Fibroblast of skin of left biceps (primary cell): ENCODE measurements at regions not wholly inside any gene's neighbourhood (a gene's known extent, or its start where the extent isn't known, plus 50 kb on each side); places are given as distances from the start of the nearest gene placed in this dataset.
"Not testable (repeated sequence)": the region's sequence is repeated elsewhere in the genome, so short reads cannot be mapped to it uniquely, and the experiment has no call there.

Experiments
- DNase-seq, 2 experiments: peaks; one replicate each; pipeline ENCODE4 v3.0.0-alpha.2; 2013; ENCODE audit warnings: low read depth in 2 of 2

DNA sequence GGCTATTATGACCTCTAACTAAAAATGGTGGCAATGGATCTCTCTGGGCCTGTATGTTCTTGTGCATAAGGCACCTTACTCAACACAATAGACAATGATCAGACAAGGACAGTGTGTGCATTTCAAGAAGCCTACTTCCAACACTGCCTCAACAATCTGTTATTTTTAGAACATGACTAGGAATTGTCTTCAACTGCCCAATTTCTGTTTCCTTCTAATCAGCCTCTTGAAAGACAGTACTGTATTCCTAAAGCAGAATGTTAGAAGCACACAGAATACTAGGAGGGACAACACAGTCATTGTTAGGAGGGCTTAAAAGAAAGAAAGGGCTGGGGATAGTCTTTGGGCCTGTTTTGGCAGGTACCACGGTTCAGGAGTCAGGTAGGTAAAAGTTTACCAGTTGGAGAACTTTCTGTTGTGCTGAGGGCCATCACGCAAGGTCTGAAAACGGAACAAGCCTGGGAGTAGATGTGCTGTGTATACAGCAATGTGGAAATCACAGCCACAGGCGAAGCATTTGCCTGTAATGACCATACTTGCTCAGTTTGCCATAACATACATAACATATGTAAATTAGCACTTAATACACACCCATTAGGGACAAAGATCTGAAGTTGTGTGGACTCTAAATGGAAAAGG lies 100.8 kb upstream of the ATXN3L start:
- no peak for DNase-seq

DNA sequence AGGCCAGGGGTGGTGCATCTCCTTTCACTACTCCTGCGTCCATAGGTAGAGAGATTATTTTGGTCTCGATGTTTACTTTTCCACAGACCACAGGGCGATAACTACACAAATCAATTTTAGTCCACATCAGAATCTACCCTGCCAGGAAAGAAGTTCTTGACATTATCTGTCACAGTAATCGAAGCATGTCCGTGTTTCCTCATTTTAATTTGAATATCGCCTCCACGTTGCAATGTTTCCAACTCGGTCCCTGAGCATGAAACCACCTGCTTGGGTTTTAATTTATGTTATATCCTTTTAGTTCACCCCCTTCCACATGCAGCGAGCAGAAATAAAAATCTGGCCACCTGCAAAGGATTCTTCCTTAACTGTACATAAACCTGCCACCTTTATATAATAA lies 100.1 kb upstream of the ATXN3L start:
- no peak for DNase-seq

DNA sequence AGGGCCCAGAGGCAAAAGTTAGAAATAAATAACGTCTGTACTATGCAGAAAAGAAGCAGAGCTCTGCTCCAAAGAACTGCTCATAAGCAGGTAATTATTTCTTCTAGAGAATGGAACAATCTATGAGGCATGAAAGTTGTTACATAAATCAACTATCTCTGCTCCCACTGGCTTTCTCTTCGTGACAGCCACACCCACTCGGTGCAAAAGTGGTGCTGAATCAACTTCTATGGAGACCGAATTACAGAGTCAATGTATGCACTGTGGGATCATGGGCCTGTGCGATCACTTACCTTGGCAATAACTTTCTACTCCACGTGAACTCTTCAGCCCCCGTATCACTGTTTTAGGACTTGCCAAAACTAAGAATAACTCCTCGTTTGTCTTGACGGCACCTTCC lies 99.4 kb upstream of the ATXN3L start:
- no peak for DNase-seq

DNA sequence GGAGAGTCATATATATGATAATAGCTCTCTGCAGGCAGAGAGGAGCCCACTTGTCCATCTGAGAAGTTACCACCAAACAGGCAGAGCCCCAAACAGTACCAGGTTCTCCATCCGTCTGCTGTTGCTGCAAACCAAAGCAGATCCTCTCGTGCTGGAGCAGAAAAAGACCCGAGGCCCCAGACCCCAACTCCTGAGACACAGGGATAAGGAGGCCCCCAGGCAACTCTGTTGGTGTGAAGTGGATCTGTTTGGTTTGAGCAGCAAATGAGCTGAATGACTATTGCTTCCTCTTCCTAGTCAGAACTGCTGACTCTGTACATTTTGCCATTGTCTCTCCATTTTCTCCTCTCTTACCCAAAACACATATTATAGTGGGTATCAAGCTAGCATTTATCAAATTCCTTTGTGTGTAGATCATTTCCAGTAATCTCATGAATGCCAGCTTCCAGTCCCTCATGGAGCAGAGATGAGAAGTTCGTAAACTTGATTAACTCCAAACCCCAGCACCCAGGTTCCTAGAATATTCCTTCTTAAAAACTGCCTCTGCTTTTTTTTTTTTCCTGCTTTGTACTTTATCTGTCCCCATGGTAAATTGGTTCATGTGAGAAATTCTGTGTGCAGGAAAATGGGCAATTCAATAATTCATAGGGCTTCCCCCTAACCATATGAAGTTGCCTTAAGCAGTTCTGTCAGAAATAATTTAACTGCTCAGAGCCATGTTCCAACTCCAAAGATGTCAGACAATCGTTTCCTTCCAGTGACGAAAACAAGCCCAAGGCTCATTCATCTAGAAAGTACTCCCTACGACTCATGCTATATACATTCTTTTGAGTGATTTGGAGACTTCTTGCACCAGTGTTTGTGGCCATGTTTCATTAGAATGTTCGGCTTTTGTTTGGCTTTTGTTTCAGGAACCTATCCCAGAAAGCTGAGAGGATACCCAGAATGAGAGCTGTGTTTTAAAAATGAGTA lies 98.6 kb upstream of the ATXN3L start:
- DNase-seq, result no peak

DNA sequence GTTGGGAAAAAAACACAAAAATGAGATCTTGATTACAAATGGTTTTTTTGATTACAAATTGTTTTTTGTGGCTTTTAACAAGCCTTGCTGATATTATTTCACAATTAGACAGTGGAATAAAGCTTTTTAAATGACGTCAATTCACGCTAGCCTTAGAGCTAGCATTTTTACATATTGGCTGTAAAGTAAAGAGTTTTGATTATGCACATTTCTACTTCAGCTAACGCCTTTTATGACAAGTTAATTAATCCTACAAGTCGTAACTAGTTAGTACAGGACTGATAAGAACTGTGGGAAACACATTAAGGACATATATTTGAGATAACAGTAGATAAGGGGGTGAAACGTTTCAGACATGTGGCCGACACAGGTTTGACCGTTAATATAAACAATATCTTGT lies 95.7 kb upstream of the ATXN3L start:
- no peak for DNase-seq

DNA sequence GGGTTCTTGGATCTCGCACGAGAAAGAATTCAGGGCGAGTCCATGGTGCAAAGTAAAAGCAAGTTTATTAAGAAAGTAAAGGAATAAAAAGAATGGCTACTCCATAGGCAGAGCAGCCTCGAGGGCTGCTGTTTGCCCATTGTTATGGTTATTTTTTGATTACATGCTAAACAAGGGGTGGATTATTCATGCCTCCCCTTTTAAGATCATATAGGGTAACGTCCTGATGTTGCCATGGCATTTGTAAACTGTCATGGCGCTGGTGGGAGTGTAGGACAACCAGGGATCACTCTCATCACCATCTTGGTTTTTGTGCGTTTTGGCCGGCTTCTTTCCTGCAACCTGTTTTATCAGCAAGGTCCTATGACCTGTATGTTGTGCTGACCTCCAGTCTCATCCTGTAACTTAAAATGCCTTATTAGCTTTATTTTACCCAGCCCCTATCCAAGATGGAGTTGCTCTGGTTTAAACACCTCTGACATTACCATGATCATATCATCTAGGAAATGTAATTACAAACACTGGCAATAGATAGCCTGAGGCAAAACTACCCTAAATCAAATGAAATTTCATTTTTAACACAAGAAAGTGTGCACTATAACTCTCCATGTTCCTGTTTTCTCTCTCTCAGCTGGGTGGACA lies 94.3 kb upstream of the ATXN3L start:
- no peak for DNase-seq

DNA sequence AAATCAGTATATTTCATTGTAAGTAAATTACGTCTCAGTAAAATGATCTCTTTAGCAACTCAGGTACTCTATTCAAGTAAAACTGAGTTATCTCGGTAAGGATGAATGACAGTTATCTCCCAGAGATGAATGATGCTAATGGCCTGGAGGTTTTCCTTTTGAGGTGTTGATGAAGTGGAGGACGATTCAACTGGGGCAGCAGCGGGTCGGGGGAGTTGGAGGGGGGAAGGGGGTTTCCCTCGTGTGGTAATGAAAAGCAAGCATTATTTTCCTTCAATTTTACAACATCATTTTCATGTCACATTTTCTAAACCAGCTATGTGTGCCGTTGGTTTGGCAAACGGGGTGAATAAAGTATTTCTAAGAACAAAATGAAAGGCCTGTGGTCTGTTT lies 92.4 kb upstream of the ATXN3L start:
- no peak for DNase-seq

DNA sequence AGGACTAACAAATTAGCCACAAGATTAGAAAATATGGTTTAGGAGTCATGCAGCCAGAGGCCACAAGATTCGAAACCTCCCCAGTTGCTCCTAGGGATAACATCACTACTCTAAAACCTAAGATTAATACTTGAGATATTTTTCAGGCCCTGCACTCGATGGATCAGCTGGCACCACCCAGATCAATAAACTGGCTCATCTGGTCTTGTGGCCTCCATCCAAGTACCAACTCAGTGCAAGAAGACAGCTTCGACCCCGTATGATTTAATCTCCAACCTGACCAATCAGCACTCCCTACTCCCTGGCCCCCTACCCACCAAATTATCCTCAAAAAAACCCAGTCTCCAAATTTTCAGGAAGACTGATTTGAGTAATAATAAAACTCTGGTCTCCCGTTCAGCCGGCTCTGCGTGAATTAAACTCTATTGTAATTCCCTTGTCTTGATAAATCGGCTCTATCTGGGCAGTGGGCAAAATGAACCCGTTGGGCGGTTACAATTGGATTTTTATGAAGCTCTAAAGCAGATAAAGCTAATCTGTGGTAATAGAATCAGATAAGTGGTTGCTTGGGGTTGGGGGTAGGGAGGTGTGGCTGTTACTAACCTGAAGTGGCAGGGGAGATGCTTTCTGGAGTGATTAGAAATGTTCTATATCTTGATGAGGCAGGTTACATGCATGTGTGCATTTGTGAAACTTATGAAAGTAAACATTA lies 91.8 kb upstream of the ATXN3L start:
- DNase-seq, result no peak

DNA sequence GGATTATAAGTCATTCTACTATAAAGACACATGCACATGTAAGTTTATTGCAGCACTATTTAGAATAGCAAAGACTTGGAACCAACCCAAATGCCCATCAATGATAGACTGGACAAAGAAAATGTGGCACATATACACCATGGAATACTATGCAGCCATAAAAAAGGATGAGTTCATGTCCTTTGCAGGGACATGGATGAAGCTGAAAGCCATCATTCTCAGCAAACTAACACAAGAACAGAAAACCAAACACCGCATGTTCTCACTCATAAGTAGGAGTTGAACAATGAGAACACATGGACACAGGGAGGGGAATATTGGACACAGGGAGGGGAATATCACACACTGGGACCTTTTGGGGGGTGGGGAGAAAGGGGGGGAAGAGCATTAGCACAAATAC lies 88.7 kb upstream of the ATXN3L start:
- DNase-seq, result not testable (repeated sequence)

DNA sequence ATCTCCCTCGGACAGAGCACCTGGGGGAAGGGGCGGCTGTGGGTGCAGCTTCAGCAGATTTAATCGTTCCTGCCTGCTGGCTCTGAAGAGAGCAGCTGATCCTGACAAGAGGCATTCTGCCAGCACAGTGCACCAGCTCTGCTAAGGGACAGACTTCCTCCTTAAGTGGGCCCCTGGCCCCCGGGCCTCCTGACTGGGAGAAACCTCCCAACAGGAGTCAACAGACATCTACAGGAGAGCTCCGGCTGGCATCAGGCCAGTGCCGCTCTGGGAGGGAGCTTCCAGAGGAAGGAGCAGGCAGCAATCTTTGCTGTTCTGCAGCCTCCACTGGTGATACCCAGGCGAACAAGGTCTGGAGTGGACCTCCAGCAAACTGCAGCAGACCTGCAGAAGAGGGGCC lies 84.9 kb upstream of the ATXN3L start:
- not testable (repeated sequence) for DNase-seq

DNA sequence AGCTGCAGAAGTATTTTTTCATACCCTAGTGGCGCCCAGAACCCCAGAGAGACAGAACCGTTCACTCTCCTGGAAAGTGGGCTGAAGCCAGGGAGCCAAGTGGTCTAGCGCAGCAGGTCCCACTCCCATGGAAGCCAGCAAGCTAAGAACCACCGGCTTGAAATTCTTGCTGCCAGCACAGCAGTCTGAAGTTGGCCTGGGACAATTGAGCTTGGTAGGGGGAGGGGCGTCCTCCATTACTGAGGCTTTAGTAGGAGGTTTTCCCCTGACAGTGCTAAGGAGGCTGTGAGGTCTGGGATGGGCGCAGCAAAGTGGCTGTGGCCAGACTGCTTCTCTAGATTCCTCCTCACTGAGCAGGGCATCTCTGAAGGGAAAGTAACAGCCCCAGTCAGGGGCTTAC lies 84.5 kb upstream of the ATXN3L start:
- no peak for DNase-seq

DNA sequence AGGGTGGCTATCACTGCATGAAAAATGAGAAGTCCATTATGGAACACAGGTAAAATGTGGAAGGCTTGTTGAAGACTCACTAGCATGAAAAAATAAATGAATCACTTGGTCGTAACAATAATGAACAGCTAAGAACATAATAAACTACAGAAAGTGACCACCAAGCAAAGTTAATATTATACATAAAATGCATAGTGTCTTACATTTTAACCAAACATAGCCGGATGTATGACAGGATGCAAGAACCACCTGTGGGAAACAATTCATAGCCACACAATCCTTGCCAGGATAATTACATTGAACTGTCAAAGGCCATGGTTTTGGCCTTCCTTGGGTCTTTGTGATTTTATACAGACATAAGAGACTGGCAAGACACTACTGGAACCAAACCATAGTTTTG lies 81.9 kb upstream of the ATXN3L start:
- no peak for DNase-seq

DNA sequence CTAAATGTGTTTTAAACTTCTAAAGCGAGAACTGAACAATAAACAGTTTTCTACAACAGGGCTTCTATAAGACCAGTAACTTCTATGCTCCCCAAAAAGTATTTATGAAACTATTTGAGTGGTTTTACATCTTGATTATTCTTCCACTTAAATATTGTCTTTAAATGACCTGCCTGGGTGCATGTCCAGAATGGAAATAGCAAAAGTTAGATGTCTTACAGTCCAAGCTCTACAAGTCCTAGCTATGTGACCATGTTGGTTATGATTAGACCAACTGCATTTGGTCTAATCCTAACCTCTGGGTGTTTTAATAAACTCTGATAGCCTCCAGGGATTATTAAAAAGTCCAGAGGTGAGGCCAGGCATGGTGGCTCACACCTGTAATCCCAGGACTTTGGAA lies 79.0 kb upstream of the ATXN3L start:
- DNase-seq, result no peak

DNA sequence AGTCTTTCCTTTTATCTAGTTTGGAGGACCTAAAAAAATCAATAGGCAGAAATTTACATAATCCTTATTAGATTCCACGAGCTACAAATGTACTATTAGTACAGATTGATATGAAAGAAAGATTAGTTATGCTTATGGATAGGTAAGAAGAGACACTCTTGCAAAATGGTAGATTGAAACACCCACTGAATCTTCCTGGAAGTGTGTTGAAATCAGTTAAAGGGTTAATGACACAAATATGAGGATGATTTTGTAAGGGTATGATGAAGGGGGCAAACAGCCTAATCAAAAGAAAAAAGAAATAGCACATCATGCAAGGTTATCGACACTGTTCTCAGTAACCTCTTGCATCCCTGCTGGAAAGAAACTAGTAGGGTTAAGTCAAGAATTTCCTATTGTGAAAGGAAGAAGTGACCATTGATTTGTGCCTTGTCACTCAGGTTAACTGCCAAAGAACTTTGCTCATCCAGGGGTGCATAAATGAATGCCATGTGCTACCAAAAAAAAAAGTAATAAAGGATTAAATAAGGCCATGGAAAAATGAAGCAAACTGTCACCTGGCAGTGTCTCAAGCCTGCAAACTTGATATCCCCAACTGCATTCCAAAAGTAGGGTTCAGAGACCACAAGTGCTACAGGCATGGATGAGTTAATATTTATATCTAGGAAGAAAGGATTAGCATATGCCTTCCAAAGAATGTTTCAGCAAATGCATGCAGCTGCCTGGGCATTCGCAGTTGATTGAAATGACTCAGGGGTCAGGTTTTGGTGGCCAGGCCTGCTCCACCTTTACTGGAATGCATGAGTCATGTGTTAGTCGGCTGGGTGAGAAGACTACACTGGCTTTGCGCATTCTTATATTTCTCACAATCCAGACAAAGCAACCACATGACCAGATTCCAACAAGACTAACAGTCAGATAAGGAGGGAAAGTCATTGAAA lies 78.3 kb upstream of the ATXN3L start:
- DNase-seq, result peak; percentile 98

DNA sequence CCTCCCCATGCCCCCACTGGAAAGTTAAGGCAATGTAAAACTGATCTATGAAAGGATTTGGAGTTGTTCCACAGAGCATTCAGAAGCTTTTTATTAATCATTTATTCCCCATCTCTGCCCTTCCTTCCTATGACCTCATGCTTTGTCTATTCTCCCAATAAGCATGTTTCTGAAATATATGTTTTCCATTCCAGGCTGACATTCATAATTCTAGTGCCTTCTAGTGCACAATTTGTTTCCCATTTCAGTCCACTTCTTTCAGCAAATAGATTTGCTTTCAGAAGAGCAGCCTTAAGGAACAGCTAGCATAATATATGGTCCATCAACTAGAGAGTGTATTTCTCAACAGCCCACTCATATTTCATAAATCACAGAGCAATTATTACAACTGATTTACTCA lies 77.1 kb upstream of the ATXN3L start:
- peak; percentile 70 to 75 for DNase-seq

DNA sequence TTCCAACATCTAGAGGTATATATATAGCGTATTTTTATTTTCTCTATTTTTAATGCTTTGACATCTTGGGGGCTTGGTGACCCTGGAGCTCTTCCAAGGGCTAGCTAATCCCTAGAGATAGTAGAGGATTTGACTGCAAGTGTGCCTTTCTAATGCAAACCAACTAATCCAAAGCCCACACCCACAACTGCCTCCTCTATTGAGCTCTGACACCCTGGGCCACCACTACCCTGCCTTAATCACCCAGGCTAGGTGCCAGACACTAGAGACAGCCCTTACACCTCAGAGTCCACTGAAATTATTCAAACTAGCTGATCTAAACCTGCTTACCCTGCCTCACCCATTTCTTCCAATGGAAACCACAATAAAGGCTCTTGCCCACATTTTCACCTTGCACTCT lies 69.6 kb upstream of the ATXN3L start:
- DNase-seq, result no peak

DNA sequence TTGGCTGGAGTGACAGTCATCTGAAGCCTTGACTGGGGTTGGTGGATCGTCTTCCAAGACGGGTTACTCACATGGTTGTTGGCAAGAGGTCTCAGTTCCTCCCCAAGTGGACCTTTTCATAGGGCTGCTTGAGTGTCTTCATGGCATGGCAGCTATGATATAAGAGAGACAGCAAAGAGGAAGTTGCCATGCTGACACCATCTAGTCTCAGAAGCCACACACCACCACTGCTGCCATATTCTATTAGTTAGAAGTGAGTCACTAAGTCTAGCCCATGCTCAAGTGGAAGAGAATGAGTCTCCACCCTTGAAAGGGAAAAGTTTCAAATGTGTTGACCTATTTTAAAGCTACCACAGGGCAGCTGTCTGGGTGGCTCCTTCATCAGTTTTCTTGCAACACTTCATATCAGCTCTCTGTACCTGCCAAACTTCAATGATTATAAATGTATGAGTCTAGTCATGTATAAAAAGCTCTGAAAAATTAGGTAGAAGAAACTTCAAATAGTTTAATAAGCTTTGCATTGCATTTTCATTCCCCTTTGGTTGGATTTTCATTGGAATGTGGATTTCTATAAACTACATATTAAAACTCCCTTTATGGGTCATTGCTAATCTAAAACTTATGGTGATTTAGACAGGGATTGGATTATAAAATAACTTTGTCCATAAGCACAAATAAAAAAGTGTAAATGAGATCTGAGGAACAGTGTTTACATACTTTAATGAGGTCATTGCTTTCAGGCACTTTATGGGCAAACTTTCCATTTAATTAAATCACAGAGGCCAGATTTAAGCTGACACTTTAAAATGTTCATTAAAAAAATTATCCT lies 68.0 kb upstream of the ATXN3L start:
- peak in 1 of 2 experiments; percentile 13 for DNase-seq

DNA sequence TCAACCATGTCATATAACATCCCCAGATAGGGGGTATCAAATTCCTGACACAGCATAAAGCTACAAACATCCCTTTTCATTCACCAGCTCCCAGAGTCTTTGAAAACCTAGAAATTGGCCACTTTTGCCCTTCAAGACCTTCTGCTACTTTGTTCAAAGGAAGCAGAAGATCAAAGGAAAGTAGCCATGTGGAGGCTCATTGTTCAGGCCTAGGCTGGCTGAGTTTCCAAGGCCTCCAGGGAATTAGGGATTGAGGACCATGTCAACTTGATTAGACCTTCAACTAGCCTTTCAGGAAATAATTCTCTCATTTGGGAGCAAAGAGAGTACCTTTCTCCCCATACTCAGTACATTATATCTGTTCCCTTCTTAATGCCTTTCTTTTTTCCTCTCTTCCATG lies 66.8 kb upstream of the ATXN3L start:
- no peak for DNase-seq

DNA sequence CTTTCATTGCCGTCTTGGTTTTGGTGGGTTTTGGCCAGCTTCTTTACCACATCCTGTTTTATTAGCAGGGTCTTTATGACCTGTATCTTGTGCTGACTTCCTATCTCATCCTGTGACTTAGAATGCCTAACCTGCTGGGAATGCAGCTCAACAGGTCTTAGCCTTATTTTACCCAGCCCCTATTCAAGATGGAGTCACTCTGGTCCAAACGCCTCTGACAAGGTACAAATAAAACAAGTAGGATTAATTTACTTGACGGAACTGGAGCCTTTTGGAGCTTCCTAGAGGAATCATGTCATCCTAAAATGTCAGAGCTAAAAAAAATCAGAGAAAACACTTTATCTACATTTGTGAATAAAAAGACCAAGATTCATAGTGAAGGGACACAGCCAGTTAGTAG lies 66.2 kb upstream of the ATXN3L start:
- DNase-seq, result no peak

DNA sequence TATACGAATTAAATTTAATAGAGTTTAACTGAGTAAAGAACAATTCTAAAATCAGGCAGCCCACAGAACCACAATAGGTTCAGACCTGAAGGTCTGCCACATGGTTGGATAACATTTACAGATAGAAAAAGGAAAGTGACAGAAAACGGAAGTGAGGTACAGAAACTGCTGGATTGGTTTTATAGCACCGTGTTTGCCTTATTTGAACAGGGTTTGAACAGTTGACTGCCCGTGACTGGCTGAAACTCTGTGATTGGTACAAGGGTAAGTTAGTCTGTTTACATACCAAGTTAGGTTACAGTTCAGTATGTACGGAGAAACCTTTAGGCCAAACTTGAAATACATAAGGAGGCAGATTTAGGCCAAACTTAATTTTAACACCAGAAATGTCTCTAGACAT lies 64.1 kb upstream of the ATXN3L start:
- DNase-seq, result no peak
